HEK293T (cell line): ENCODE measurements at regions not wholly inside any gene's neighbourhood (a gene's known extent, or its start where the extent isn't known, plus 50 kb on each side); places are given as distances from the start of the nearest gene placed in this dataset.

ENCODE experiments used
- BHLHE40 ChIP-seq: fragments of 450-650 bp; IDR thresholded peaks from 2 replicates; pipeline ENCODE4 v1.6.1; 2016; ENCODE audit warnings: mild to moderate bottlenecking, moderate library complexity, borderline replicate concordance
- ELF4 ChIP-seq: fragments of 450-650 bp; IDR thresholded peaks from 2 replicates; pipeline ENCODE4 v1.6.1; 2017; ENCODE audit warnings: antibody characterized with exemption
- FOXK2 ChIP-seq: fragments of 450-650 bp; IDR thresholded peaks from 2 replicates; pipeline ENCODE4 v1.6.1; 2016; ENCODE audit warnings: mild to moderate bottlenecking
- FOXM1 ChIP-seq: fragments of 450-650 bp; IDR thresholded peaks from 2 replicates; pipeline ENCODE4 v1.6.1; 2017; ENCODE audit warnings: mild to moderate bottlenecking, borderline replicate concordance
- L3MBTL2 ChIP-seq: fragments of 450-650 bp; conservative IDR thresholded peaks from 2 replicates; pipeline ENCODE4 v1.6.1; 2016; ENCODE audit warnings: mild to moderate bottlenecking
- SP1 ChIP-seq: fragments of 450-650 bp; IDR thresholded peaks from 2 replicates; pipeline ENCODE4 v1.6.1; 2017
- SUZ12 ChIP-seq: fragments of 450-650 bp; IDR thresholded peaks from 2 replicates; pipeline ENCODE4 v1.6.1; 2016; ENCODE audit warnings: mild to moderate bottlenecking

DNA sequence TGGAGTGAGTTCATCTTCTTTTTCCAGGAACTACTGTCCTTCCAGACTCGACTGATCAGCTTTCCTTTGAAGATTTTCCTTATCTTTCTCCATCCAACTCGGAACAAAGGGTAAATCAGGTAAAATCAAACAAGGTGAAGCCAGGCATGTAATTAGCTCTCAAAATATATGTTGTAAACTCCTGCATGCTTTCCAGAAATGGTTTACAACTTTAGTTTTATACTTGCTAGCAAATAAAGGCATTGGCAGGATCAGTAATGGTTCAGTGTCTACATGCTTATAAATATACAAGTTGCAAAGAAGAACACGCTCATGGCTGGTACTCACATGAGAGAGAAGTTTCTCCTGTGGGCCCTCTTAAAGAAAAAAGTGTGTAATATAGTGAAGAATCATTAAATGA, 102.5 kb downstream of the FSCB start:
- no peak for TF ChIP-seq ELF4
- no peak for TF ChIP-seq L3MBTL2
- no peak for TF ChIP-seq FOXM1
- TF ChIP-seq BHLHE40, result no peak
- no peak for TF ChIP-seq SUZ12
- no peak for TF ChIP-seq SP1
- no peak for TF ChIP-seq FOXK2
